ENCODE measurements at regions not wholly inside any gene's neighbourhood (a gene's known extent, or its start where the extent isn't known, plus 50 kb on each side); places are given as distances from the start of the nearest gene placed in this dataset.
A peak's percentile ranks its signal among the peaks of the same experiment; 100 is the strongest.

DNA sequence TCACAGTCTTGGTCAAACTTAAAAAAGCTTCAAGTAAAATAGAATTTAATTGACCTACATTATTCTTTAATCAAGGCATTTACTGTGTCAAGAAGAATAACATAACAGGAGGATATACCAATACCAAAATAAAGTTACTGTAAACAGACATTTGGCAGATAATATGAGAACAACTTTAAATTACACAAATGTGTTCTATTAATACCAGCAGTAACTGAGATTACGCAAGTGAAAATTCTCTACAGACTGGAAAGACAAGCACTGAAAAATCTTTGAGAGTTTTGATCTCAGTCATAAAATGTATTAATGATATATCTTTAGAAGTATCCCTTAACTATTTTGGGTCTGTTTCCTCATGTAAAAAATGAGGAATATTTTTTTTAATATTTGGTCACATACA, 169.2 kb upstream of the SOX5 start:
- no peak for DNase-seq

DNA sequence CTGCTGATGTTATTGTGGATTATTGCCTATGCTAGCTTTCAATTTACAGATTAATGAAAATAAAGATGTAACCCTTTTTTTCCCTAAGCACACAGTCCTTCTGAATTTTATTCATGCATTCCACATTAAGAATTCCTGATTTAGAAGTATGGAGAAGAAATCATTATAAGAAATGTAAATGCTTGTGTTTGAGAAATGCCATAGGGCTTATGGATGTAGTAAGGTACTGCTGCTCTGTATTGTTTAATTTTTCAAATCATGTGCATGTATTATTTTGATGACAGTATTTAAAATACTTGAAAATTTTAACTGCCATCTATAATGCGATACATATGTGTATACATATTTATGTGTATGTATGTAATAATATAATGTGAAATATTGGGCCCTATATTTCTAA, 167.1 kb upstream of the SOX5 start:
- DNase-seq: no peak

DNA sequence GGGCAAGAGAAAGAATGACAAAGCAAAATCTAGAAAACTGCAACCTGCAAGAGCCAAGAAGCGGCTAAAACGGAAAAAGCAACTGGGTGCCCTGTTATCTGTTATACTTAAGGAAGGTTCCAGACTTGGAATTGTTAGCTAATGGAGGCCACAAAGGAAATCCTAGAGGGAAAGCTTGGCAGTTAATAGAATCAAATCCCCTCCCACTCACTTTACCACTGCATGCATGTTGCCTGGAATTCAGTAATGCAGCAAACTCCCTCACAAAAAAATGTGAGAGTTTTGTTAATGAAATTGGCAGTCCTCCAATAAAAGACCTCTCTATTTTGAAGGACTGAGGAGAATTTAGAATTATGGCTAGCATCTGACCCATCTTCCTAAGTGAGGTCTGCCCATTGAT, 164.2 kb upstream of the SOX5 start:
- DNase-seq: no peak

DNA sequence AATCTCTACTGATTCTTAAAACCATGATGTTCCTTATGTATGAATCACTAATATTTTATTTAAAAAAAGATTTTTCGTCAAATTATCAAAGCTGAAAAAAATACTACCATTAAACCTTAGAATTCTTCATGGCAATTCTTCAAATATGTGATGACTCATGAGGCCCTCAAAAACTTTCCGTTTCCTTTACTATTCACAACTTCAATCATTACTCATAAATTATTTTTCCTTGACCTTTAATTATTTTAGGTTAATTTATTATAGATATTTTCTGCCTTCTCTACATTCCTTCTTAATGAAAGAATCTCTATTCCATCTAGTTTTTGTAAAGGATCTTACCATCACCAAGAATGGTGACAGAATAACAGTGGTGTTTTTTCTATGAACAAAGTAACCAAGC, 162.1 kb upstream of the SOX5 start:
- no peak for DNase-seq

DNA sequence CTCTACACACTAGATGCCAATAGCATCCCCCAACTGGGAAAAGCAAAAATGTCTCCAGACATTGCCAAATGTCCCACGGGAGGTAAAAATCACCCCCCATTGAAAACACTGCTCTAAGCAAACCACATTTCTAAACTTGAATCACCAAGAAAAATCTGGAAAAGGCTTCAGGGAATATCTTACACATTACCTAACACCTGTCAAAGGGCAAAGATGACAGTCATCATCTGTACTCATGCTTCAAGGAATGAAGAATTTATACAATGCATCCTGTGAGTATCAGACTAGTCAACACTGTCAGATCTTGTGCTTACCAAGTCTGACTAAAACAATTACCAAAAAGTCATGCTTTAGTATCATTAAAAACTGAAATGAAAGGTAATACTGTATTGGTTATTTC, 161.6 kb upstream of the SOX5 start:
- DNase-seq: no peak

DNA sequence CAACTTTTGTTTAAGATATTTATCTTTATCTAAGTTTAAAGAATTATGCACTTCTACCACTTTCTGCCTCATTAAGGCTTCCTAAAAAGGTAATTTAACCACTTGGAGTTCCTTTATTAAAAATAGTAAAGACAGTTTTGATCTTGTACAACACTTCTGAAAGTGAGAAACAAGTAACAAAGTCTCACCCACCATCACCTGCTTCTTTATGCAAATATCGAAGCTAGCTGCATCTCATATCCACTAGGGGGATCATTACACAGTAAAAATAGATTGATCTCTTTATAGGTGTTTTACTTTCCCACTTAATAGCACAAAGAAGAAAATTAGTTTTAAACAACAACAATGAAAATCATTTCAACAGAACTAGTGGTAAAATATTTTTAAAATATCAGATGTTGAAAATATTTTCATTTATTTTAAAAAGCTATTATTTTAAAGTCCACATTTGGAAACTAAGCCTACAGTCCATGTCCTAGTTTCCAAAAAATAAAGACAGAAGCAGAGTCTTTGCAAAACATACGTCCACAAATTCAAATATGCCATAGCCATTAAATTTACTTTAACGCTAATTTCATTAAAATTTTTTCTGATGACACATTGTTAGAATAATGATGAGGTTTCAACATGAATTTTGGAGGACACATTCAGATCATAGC, 160.0 kb upstream of the SOX5 start:
- DNase-seq: peak in 2 of 3 experiments; percentile 21 to 60

DNA sequence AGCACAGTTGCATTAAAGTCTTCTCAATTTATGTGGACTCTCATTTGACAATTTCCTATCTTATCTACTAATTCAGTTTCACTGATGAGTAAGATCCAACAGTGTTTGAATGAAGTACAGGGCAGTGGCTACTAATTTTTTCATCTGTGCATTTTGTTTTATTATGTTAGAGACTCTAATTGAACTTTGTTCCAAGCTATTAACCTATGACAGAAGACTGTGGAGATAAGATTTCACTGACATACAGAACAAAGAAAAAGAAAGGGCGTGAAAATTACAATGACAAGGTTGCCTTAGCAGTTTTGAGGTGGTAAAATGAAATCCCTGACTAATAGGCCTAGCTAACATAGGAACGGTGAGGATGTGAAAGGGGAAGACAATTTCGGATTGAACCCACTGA, 153.2 kb upstream of the SOX5 start:
- no peak for DNase-seq

DNA sequence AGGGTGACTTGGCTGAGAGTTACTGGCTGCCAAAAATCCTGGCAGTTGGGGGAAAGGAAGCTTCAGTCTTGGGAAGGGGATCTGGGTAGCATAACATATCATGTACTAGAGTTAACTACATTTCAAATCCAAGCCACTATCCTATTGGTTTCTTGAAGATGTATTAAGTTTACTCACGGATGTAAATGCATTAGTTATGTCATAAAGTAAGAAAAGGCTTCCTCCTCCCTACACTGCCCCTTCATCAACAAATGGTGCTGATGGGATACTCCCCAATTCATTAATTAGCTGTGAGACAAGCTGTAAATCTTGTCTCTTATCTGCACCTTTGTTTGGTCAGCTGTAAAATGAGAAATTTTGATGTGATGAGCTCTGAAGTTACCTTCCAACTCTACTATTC, 150.1 kb upstream of the SOX5 start:
- no peak for DNase-seq

DNA sequence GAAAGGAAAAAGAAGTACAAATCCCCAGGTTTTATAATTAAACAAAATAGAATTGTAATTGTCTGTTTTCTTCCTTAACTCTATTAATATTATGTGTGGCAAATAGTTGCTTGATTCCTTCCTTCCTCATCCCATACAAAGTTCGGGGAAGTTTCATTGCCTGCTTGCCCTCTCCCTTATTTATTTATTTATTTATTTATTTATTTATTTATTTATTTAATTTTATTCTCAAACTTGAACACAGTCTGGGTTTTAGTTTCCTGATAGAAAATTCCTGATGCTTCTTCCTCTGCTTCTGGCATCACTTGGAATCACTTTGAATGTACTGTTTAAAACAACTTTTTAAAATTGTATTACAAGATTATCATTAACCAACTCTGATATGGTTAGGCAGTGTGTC, 145.8 kb upstream of the SOX5 start:
- DNase-seq: no peak

DNA sequence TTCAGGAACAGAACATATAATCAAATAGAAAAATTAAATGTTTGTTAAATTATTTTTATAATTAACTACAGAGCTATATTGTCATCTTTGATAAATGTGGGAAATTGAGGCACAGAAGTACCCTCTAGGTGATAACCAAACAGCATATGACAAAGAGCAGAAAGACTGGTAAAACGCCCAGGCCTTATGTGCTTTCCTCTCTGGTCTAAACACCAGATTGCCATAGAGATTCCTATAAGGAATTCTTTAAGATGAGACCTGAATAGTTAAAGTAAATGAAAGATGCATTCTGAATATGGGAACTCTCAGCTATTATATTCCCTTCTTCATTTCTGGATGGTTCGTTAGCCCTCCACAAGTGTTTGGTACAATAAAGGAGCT, 140.0 kb upstream of the SOX5 start:
- no peak for DNase-seq

DNA sequence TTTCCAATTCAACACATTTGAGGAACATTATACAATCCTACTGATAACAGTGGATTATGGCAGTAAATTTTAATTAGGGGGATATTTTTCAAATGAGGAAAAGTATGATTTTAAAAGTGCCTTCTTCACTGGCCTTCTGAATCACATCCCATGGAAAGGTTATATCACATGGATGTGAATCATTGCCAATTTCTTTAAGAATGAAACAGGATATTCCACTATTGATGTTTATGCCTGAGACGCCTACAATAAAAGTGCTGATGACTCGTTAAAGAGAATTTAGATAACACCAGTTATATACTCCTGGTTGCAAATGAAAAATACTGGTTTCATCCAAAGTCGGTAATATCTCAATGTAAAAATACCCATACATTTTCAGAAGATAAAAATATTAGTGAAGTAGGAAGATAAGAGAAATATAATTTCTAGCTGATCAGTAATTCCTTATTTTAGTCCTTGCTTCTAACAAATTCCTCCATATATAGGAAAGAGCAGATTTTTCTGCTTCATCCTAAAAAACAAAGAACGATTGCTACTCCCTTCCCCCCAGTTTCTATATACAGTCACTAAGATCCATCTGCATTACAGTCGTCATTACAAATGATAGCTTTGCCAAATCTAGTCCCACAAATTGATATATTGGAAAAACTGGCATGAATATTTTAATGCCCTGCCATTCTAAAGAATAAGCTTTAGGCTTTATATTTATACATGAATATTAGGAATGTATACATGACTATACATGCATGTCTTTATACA, 139.5 kb upstream of the SOX5 start:
- DNase-seq: no peak

DNA sequence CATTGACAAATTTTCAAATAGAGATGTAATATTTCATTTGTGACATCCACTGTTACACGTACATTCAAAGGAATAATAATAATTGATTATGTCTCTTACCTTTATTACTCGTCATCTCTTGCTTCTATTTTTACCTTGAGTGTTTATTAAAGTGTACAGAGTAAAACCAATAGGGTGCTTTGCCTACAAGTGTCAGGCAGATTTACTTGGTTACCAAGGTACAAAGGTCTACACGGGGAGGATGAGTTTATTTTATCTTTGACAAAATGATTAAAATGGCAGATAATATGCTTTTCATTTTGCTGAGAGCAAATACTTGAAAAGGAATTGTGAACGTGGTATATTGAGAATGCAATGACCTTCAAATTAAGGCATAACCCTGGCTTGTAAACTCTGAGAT, 137.8 kb upstream of the SOX5 start:
- DNase-seq: peak in 1 of 3 experiments; percentile 43

DNA sequence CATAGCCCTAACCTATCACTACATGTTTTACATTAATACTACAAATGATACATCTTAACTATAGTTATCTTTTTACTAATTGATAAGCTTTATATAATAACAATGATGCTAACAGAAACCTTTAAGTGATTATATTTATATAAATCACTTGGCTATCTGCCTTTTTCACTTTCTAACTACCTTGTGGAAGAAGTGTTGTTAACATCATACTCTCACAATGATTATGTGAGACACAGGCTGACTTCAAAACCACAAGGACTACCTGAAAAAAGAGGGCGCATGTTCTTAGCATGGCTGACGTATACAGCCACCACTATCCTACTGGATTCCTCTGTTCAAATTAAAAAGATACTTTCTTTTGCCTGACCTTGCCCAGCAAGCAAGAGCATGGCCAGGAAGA, 135.3 kb upstream of the SOX5 start:
- no peak for DNase-seq

DNA sequence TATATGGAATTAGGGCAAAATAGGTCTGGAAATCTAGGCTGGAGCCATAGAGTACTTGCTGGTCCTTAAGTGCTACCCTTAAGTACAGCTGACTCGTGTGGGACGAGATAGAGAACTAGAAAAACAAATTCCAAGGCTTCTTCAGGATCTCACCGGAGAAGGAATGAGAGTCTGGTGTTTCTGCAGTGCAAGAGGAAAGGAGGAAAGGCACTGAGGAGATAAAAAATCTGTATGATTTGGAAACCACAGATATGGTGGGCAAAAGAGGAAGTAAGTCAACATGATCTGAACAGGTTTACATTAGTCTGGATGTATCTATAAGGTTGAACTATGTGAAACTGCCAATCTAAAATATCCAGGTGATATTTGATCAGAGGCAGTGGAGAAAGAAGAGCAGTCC, 134.4 kb upstream of the SOX5 start:
- no peak for DNase-seq

DNA sequence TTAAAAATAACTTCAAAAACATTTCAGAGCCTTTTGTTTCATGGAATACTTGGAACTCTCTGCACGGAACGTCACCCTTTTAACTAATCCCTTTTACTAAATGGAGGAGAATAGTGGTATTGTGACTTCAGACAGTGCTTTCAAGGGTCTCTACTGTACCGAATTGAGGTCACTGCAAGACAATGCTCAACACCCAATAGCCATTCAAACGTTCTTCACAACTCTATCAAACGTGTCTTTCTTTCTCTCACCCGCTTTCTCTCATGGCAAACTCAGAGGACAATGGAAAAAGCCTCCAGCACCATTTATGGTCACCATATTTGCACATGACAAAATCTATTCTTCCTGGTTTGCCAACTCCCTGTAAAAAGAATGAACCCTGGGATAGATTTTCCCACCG, 132.1 kb upstream of the SOX5 start:
- no peak for DNase-seq

DNA sequence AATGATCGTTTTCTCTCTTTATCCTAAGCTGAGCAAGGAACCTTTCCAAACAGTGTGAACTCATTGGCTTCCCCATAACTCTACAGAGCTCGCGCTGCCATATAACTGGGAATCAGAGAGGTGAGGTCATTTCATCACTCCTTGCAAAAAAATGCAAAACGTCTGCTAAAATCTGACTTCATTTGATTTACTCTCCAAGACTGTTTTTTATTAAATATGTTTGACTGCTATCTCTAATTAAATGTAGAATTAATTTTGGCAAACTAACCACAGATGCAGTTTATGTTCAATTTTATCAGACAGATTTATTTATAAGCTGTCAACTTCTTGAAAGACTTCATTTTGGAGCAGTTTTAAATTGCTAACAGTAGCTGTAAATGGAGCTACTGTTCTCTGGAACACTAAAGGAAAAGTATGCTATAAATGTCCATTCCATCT, 131.6 kb upstream of the SOX5 start:
- no peak for DNase-seq

DNA sequence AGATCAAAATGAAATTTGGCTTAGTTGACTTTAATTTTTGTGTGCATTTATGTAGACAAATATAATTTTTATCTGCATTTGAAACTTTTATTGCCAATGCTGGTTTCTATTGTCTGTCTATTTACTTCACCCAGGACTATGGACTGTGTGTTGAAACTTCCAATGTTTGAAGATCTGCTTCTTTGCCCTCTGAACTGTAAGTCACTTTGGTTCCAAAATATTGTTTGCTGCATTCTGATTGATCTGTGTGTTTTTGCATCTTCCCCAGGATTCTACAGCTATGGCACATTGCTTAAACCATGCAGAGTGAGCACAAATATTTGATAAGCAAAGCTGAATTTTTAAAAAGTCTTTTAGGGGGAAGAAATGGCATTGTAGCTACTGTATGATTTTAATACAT, 131.0 kb upstream of the SOX5 start:
- no peak for DNase-seq

DNA sequence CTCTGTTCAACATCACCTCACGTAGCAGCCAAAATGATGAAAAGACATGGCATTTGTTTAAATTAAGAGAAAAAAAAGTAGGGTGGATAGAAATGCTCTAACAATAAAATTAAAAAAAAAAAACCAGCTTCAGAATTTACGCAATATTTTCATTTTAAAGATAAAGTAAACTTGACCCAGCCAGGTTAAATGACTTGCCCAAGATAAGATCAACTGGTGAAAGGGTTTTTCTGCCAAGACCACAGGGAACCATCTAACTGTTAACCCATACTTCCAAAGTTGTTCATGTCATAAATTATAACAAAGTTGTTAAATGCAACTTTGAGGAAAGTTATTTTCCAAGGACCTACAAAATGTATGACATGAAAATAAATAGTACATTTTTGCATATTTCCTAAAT, 129.6 kb upstream of the SOX5 start:
- DNase-seq: no peak

DNA sequence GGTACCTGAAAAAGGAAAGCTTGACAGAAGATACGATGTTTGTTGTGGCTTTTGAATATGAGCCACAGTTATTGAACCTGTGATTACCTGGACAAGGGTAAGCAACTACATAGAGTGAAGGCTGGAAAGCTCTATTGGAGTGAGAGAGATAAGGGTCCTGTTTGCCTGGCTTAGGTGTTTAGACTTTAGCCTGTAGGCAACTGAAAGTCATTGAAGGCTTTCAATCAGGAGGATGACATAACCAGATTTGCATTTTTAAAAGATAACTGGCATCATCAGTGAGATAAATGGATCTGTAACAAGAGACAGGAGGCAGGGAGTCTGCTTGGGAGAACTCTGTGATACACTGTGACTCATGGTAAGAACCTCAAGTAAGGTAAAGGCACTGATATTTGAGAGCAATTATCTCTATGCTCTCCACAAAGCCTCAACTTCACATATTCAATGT, 128.9 kb upstream of the SOX5 start:
- DNase-seq: no peak

DNA sequence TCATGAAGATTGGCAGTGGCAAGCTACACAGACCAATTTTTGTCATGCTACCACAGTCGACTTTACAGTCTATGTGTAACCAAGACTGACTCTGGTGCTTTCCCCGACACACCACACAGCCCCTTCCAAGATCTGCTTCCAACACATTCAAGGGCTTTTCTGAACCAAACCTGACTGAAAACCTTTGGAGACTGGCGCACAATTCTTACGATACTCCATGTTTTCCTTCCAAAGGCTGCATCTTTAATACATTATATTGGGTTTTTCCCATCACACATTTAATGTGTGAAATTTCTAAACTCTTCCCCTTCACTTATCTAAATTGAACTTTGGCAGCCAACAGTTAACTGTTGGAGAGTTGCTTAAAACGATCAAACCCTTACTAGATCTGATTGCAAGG, 127.7 kb upstream of the SOX5 start:
- DNase-seq: no peak

DNA sequence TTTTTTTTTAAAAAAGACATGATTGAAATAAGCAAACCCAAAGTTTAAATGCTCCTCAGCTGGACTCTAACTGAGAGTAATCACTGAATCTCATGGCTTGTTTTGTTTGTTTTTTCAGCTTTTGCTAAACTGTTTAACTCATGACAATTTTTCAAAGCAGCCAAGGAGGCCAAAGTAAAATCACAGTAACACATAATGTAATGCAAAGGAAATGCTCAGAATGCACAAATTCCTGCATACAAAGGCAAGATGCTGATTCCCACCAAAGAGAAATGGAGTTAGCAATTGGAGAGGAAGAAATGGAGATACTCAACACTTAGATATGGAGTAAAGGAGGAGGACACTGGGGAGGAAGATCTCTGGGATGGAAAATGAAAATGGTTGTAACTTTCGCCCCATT, 126.2 kb upstream of the SOX5 start:
- no peak for DNase-seq

DNA sequence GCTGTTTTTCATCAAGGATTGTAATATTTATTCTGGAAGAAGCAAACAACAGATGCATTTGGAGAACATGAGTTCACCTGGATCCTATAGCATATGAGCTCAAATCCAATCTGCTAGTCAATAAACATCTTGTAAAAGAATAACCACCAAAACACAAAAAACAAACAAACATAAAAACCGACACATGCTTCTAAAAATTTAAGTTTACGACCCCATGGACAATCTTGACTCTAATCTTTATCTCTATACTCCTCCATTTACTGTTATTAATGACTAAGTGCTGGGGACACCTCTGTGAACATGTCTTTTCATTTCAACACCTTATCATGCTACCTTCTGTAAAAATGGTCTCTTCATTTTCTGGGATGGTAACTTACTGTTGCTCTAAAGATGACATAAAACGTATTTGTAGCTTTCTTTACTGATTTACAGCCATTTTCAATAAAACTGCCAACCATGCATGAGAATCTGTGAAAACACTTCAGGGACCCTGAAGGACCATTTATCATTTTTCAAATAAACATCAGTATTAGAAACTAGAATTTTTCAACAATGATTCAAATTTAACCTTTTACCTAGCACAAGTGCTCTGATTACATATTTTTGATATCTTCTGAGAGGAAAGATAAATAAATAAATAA, 123.8 kb upstream of the SOX5 start:
- peak in 1 of 3 experiments; percentile 34 for DNase-seq

DNA sequence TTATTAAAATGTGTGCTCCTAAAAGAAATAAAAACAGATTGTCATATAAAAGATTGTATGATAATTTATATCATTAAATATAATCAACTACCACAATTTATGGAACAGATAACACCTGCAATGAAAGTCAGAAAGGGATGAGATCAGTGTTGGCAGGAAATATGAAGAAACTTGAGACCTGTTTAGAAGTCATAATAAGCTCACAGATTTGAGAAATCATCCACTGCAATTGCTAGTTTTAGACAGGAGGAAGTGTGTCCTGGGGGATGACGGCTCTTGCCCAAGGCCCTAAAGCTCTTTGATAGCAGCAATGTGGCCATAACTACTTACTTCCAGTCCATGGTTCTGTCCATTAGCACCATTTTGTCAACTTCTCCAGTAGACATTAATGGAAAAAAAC, 122.8 kb upstream of the SOX5 start:
- peak in 1 of 3 experiments; percentile 10 for DNase-seq

DNA sequence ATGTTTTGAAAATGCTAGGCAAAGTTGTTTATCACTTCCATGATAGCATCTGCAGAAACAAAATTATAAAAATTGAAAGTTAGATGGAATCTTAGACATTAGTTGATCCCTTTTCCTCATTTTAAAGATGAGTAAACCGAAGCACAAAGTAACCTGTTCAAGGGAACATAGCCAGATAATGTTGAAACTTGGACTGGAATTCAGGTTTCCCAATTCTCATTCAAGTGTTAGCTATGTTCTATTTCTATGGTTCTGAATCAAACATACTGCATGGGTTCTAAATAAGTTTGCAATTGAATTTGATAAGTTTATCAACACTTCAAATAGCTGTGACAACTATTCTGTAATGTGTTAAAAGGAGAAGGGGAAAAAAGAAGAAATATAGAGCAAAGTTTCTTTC, 122.4 kb upstream of the SOX5 start:
- DNase-seq: no peak
